Right renal cortex interstitium (tissue), 3 donors: ENCODE measurements at regions not wholly inside any gene's neighbourhood (a gene's known extent, or its start where the extent isn't known, plus 50 kb on each side); places are given as distances from the start of the nearest gene placed in this dataset.

Source experiments
- DNase-seq, 3 donors: peaks; one replicate each; pipeline ENCODE4 v3.0.0-alpha.2; 2013; ENCODE audit warnings: low read depth in 3 of 3, low spot score in 2 of 3

GRCh38 chr1:87194271-87194774 lies 134.4 kb upstream of the LMO4 start:
- no peak for DNase-seq

GRCh38 chr1:87194856-87195255 lies 133.8 kb upstream of the LMO4 start:
- DNase-seq: no peak

- DNase-seq: peak in 1 of 3 donors; percentile 19
These were observed 132.4 kb upstream of the LMO4 start for GRCh38 chr1:87196110-87196827.

- no peak for DNase-seq
These were observed 131.5 kb upstream of the LMO4 start for GRCh38 chr1:87197156-87197555.

- no peak for DNase-seq
These were observed 131.0 kb upstream of the LMO4 start for GRCh38 chr1:87197641-87198040.

- no peak for DNase-seq
These were observed 127.6 kb upstream of the LMO4 start for GRCh38 chr1:87200875-87201638.

GRCh38 chr1:87201768-87202167 lies 126.9 kb upstream of the LMO4 start:
- no peak for DNase-seq

- no peak for DNase-seq
These were observed 126.2 kb upstream of the LMO4 start for GRCh38 chr1:87202451-87202850.

- DNase-seq: no peak
These were observed 125.6 kb upstream of the LMO4 start for GRCh38 chr1:87202922-87203655.

GRCh38 chr1:87203904-87204303 lies 124.8 kb upstream of the LMO4 start:
- no peak for DNase-seq

- DNase-seq: no peak
These were observed 124.2 kb upstream of the LMO4 start for GRCh38 chr1:87204441-87204840.

- no peak for DNase-seq
These were observed 123.8 kb upstream of the LMO4 start for GRCh38 chr1:87204921-87205320.

GRCh38 chr1:87206044-87206831 lies 122.4 kb upstream of the LMO4 start:
- DNase-seq: no peak

GRCh38 chr1:87208080-87208479 lies 120.6 kb upstream of the LMO4 start:
- no peak for DNase-seq

GRCh38 chr1:87208931-87209330 lies 119.7 kb upstream of the LMO4 start:
- DNase-seq: no peak

GRCh38 chr1:87210151-87210550 lies 118.5 kb upstream of the LMO4 start:
- DNase-seq: no peak

GRCh38 chr1:87212431-87213134 lies 116.1 kb upstream of the LMO4 start:
- DNase-seq: no peak

GRCh38 chr1:87213135-87213515 lies 115.6 kb upstream of the LMO4 start:
- DNase-seq: no peak

- no peak for DNase-seq
These were observed 113.1 kb upstream of the LMO4 start for GRCh38 chr1:87215592-87215991.

GRCh38 chr1:87218618-87219017 lies 110.1 kb upstream of the LMO4 start:
- DNase-seq: no peak
